AG04450 (cell line): ENCODE measurements at regions not wholly inside any gene's neighbourhood (a gene's known extent, or its start where the extent isn't known, plus 50 kb on each side); places are given as distances from the start of the nearest gene placed in this dataset.

Source experiments
- CTCF ChIA-PET: fragments of 300-600, 350-600 bp; formaldehyde crosslinking; extraction: SDS; loops from one replicate; lab custom pipeline; 2022; ENCODE audit warnings: antibody characterized with exemption, inconsistent platforms; lab: Charles Lee
- POLR2A ChIA-PET: fragments of 350-600 bp; formaldehyde crosslinking; extraction: SDS; loops from one replicate; lab custom pipeline; 2021; ENCODE audit warnings: antibody characterized with exemption, inconsistent platforms; lab: Yijun Ruan, JAX
- DNase-seq: peaks from one replicate; pipeline ENCODE4 v3.0.0-alpha.2; 2011; ENCODE audit warnings: low read depth, low spot score
- H3K27ac ChIP-seq: one replicate; pipeline ENCODE4 v1.5.1; 2012; ENCODE audit warnings: low read depth, low read length, control low read depth
- H3K27me3 ChIP-seq: one replicate; pipeline ENCODE4 v1.6.0; 2012; ENCODE audit warnings: low read length; ENCODE audit not compliant: control insufficient read depth, insufficient read depth
- H3K4me3 ChIP-seq: 2 replicates; pipeline ENCODE4 v1.5.1; 2011; ENCODE audit warnings: mild to moderate bottlenecking, low read depth, low read length, control low read depth
- H3K9me3 ChIP-seq: 2 replicates; pipeline ENCODE4 v1.5.1; 2012; ENCODE audit warnings: low read length; ENCODE audit not compliant: control insufficient read depth, insufficient read depth
- TF ChIP-seq, protein P1 (sequence below): IDR thresholded peaks from 2 replicates; pipeline ENCODE4 v1.5.1; 2011; ENCODE audit warnings: low read depth, low read length, control low read depth, inconsistent platforms

DNA sequence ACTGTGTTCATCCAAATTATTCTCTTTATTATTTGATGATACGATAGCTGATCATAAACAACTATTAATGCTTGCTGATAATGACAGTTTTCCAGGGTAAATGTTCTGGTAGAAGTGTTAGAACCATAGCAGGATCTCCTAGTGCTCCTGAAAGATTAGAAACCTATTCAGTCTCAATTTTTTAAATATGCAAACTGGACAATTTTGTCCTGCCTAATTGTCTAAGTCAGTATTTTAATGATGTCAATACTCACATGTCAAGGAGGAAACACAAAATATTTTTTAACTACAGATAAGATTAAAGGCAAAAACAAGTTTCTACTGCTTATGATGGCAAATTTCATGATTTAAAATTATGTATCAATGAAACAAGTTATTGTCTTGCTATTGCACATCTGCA is 233.9 kb downstream of the RFPL4B start:
- Histone ChIP-seq H3K27ac (no peak overlapping the region), H3K27me3 (no peaks in the 10 kb centered on the region), H3K9me3 (no peaks in the 10 kb centered on the region), H3K4me3 (no peak overlapping the region)
- TF ChIP-seq, protein P1, sequence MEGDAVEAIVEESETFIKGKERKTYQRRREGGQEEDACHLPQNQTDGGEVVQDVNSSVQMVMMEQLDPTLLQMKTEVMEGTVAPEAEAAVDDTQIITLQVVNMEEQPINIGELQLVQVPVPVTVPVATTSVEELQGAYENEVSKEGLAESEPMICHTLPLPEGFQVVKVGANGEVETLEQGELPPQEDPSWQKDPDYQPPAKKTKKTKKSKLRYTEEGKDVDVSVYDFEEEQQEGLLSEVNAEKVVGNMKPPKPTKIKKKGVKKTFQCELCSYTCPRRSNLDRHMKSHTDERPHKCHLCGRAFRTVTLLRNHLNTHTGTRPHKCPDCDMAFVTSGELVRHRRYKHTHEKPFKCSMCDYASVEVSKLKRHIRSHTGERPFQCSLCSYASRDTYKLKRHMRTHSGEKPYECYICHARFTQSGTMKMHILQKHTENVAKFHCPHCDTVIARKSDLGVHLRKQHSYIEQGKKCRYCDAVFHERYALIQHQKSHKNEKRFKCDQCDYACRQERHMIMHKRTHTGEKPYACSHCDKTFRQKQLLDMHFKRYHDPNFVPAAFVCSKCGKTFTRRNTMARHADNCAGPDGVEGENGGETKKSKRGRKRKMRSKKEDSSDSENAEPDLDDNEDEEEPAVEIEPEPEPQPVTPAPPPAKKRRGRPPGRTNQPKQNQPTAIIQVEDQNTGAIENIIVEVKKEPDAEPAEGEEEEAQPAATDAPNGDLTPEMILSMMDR = no peak
- ChIA-PET POLR2A (no interaction called here), CTCF (no interaction called here)
- no peak for DNase-seq

DNA sequence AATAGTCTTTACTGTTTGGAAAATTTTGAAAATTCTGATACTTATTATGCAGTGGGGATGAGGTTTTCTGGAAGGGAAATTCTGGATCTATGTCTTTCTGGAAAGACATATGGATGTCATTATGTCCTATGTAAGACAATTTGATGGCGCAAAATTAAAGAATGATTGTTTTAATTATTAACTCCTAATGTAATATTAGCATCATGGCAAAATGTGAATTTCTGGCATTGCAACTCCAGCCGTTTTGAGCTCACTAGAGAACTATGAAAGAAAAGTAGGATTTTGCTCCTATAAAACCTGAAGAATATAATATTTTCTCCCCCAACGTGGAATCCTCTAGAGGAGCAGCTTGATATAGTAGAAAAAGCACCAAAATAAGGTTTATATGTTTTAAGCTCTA is 243.2 kb downstream of the RFPL4B start:
- ChIA-PET CTCF (no interaction called here), POLR2A (no interaction called here)
- no peak overlapping the region for H3K4me3 ChIP-seq
- no peaks in the 10 kb centered on the region for H3K27me3 ChIP-seq
- DNase-seq = no peak
- TF ChIP-seq, protein P1 = no peak
- H3K27ac ChIP-seq = no peak overlapping the region
- H3K9me3 ChIP-seq = no peaks in the 10 kb centered on the region

DNA sequence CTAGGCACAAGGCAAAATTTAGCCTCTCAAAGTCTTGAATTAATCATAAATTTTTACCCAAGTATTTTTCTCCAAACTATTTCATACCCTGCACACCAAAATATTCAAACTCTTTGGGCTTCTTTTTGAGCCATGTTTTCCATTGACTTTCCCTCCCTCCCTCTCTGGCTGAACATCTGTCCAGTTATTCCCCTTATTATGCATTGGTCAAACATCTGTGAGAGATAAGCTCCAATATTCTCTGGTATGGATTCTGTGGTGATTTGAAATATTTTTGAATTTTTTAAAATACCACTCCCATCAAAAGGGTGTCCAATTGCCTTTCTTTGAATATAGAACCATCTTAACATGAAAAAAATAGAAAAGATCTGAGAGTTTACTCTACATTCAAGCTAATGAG is 244.2 kb downstream of the RFPL4B start:
- no peak for DNase-seq
- ChIA-PET POLR2A (no interaction called here), CTCF (no interaction called here)
- TF ChIP-seq, protein P1 = no peak
- H3K27me3 ChIP-seq = no peaks in the 10 kb centered on the region
- H3K4me3 ChIP-seq = no peak overlapping the region
- no peaks in the 10 kb centered on the region for H3K9me3 ChIP-seq
- H3K27ac ChIP-seq = no peak overlapping the region

DNA sequence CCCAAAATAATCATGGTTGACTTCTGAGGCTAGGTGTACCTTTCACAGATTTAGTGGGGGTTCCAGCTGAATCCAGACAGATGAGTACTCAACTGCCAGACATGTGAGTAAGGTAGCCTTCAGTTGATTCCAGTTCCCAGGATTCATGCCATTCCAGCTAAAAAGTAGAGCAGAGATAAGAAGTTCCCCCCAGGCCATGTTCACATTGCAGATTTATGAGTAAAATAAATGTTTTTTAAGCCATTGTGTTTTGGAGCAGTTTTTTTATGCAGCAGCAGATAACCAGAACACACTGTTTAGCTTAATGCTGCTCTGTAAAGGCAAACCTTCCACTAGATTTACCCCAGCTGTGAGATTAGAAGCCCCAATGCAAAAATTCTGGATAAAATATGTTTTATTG is 245.0 kb downstream of the RFPL4B start:
- DNase-seq = no peak
- ChIA-PET CTCF (no interaction called here), POLR2A (interaction anchor here (0.7 kb wide), 1 partner anchor 505 kb away, joined by 3 read pairs; the partner anchor contains the start of genes FAM229B and TUBE1)
- H3K4me3 ChIP-seq = no peak overlapping the region
- TF ChIP-seq, protein P1 = no peak
- H3K27me3 ChIP-seq = no peaks in the 10 kb centered on the region
- H3K9me3 ChIP-seq = no peaks in the 10 kb centered on the region
- no peak overlapping the region for H3K27ac ChIP-seq

DNA sequence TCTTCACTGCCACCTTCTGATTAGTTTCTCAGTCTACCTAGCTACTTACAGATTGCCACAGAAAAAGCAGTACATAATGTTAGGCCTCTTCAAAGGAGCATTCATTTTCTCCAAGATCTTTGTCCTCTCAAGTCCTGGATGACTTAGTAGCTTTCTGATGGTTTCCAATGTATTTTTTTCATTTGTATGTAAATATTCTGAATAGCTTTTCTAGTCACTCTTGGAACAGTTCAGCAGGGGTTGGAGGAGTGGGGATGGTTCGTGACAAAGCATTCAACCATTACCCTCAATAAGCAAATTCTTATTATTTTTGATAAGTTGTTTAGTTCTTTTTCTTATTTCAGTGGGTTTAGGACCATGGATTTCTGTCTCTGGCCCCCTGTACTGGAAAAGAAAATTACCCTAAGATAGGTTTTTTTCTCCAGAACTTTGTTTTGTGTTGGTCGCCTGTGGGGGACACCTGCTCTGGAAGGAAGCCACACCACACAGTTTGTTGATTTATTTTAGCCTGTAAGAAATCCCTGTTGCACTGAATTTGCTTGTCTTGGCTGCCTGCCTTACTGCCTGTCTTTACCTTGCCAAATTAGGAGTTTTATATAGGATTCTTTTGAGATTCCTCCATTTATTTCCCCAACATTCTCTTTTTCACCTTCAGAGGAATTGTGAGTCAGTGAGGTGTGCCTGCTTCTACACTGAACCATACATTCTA is 247.9 kb downstream of the RFPL4B start:
- TF ChIP-seq, protein P1 = no peak
- DNase-seq = no peak
- POLR2A ChIA-PET = no interaction called here
- no peak overlapping the region for H3K4me3 ChIP-seq
- CTCF ChIA-PET = no interaction called here
- no peak overlapping the region for H3K27ac ChIP-seq
- no peaks in the 10 kb centered on the region for H3K9me3 ChIP-seq
- no peaks in the 10 kb centered on the region for H3K27me3 ChIP-seq
